ENCODE measurements at regions not wholly inside any gene's neighbourhood (a gene's known extent, or its start where the extent isn't known, plus 50 kb on each side); places are given as distances from the start of the nearest gene placed in this dataset.

- H3K9me3 Mint-ChIP-seq, result peaks cover 1% of the 10 kb centered on the region
- H3K27ac Mint-ChIP-seq, result no peak overlapping the region
- DNase-seq, result no peak
- H3K36me3 Mint-ChIP-seq, result no peaks in the 10 kb centered on the region
- no peak overlapping the region for H3K4me3 Mint-ChIP-seq
- H3K4me1 Mint-ChIP-seq, result peaks cover 3% of the 10 kb centered on the region
- H3K27me3 Mint-ChIP-seq, result peaks cover 10% of the 10 kb centered on the region
Measured at GRCh38 chr15:66615846-66616245, 50.0 kb upstream of the LCTL start.

DNA sequence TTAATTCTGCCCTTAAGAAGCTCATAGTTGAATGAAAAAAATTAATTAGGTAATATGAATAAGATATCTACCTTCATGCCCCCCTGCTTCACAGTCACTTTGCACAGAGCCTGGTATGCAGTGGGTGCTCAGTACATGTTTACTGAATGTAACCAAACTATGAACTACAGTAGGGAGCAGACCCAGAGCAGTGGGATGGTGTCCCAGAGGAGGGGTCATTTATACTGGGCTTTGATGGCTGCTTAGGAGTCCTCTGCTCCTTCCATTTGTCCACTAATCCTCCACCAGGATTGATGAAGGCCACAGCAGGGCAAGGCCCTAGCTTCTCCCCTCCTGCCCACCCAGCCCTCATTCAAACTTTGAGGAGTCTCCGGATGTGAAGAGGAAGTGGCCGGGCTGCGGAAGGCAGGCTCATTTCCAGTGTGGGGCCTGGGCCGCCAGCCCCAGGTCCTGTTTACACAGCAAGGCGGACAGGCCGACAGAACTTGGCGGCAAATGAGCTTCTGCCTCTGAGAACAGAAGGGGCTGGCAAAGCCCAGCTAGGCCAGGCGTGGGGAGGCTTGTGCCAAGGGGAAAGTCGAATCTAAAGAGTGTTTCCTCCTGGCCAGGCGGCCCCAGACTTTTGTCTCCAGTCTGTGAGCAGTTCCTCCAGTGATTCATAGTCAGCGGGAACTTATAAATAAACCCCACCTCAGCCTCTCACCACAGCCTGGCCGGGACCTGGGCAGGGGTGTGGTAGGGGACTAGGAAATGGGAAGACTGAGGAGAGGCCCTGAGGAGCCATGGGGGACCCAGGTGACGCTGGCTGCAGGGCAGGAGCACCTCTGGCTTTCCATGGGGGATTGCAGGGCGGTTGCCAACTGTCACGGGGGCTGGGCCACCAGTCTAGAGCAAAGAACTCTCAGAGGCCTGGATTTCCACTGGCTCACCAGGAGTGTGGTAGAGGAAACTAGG lies 51.6 kb upstream of the LCTL start:
- Mint-ChIP-seq H3K27ac (peak overlapping the region; percentile 12), H3K4me3 (no peak overlapping the region), H3K36me3 (no peaks in the 10 kb centered on the region), H3K27me3 (peaks cover 20% of the 10 kb centered on the region), H3K9me3 (peaks cover 1% of the 10 kb centered on the region), H3K4me1 (peaks cover 3% of the 10 kb centered on the region)
- DNase-seq, result no peak

DNA sequence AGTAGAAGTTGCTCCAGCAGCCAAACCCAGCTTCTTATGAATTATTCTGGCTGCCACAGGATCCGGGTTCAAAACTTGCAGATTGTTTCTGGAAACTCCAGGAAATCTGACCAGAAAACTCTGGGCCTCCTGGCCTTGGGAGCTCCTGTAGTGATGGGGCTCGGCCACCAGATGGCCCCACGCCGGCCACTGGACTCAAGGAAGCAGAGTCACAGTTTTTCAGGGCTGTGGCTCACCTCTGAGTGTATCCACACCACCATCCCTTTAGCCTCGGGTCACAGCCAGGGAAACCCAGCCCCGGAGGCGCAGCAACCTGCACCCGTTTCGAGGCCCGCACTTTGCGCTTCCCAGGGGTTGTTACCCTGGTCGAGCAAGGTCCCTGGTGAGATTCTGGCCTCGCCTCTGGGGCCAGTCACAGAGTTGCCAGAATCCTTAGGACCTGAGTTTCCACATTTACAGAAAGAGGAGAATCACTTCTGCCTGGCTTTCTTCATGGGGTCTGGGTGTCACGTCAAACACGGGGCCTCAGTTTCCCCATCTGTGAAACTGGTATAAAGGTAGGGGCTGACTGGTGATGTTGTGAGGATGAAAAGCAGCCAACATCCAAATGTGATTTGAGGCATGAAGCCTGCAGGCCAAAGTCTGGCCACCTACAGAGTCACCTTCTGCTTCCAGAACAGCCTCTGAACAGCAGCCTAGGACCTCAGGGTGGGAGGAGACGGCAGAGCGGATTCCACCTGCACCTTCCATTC lies 53.5 kb upstream of the LCTL start:
- H3K27me3 Mint-ChIP-seq, result peaks cover 35% of the 10 kb centered on the region
- no peaks in the 10 kb centered on the region for H3K36me3 Mint-ChIP-seq
- no peaks in the 10 kb centered on the region for H3K4me1 Mint-ChIP-seq

GRCh38 chr15:66620341-66620740 lies 54.5 kb upstream of the LCTL start:
- Mint-ChIP-seq H3K27me3 (peaks cover 35% of the 10 kb centered on the region), H3K4me3 (no peak overlapping the region), H3K36me3 (no peaks in the 10 kb centered on the region), H3K4me1 (no peaks in the 10 kb centered on the region), H3K27ac (no peak overlapping the region), H3K9me3 (no peaks in the 10 kb centered on the region)
- no peak for DNase-seq

More for the DNA sequence above, 53.5 kb upstream of the LCTL start:
- peak; percentile 54 for DNase-seq
- Mint-ChIP-seq H3K4me3 (no peak overlapping the region), H3K9me3 (no peaks in the 10 kb centered on the region), H3K27ac (no peak overlapping the region)

GRCh38 chr15:66620744-66621344 lies 55.0 kb upstream of the LCTL start:
- H3K36me3 Mint-ChIP-seq, result no peaks in the 10 kb centered on the region
- no peak overlapping the region for H3K27ac Mint-ChIP-seq
- H3K4me1 Mint-ChIP-seq, result no peaks in the 10 kb centered on the region
- H3K27me3 Mint-ChIP-seq, result peaks cover 35% of the 10 kb centered on the region
- no peak overlapping the region for H3K4me3 Mint-ChIP-seq
- H3K9me3 Mint-ChIP-seq, result no peaks in the 10 kb centered on the region
- no peak for DNase-seq

- no peaks in the 10 kb centered on the region for H3K4me1 Mint-ChIP-seq
- peaks cover 35% of the 10 kb centered on the region for H3K27me3 Mint-ChIP-seq
- H3K27ac Mint-ChIP-seq, result no peak overlapping the region
- H3K9me3 Mint-ChIP-seq, result no peaks in the 10 kb centered on the region
- H3K4me3 Mint-ChIP-seq, result no peak overlapping the region
- H3K36me3 Mint-ChIP-seq, result no peaks in the 10 kb centered on the region
- DNase-seq, result no peak
Measured at GRCh38 chr15:66621491-66622467, 56.0 kb upstream of the LCTL start.

DNA sequence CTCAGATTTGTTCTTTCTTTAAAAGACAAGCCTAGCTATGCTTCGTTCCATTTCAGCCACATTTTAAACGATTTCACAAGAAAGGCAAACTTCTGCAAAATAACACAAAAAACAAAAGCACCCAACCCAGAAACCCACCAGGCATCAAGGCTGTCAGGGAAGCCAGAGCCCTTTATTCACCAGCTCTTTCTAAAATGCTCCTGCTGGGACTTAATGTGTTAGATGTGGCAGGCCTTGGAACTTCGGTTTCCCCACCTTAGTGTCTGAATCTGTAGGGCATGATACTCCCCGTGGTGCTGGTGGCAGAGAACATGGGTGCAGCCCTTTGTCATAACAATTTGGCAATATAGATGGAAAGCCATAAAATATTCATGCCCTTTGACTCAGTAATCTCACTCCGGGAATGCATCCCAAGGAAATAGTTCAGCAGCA lies 56.8 kb upstream of the LCTL start:
- H3K4me1 Mint-ChIP-seq, result no peaks in the 10 kb centered on the region
- H3K27ac Mint-ChIP-seq, result no peak overlapping the region
- peaks cover 35% of the 10 kb centered on the region for H3K27me3 Mint-ChIP-seq
- no peak for DNase-seq
- no peaks in the 10 kb centered on the region for H3K9me3 Mint-ChIP-seq
- H3K36me3 Mint-ChIP-seq, result no peaks in the 10 kb centered on the region
- no peak overlapping the region for H3K4me3 Mint-ChIP-seq

DNA sequence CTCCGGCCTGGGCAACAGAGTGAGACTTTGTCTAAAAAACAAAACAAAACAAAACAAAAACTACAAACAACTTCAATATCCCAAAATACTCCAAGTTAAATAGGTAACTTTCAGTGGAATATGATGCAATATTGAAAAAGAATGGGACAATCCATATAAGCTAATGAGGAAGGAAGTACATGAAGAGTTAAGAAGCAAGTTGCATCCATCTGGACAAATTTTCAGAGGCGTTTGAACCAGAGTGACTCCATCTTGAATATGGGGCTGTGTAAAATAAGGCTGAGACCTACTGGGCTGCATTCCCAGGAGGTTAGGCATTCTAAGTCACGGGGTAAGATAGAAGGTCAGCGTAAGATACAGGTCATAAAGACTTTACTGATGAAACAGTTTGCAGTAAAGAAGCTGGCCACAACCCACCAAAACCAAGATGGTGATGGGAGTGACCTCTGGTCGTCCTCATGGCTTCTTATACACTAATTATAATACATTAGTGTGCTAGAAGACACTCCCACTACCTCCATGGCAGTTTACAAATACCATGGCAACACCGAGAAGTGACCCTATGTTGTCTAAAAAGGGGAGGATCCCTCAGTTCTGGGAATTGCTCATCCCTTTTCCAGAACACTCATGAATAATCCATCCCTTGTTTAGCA lies 58.1 kb upstream of the LCTL start:
- H3K27me3 Mint-ChIP-seq, result peaks cover 35% of the 10 kb centered on the region
- no peak overlapping the region for H3K27ac Mint-ChIP-seq
- no peaks in the 10 kb centered on the region for H3K36me3 Mint-ChIP-seq
- no peaks in the 10 kb centered on the region for H3K9me3 Mint-ChIP-seq
- H3K4me3 Mint-ChIP-seq, result no peak overlapping the region
- no peak for DNase-seq
- H3K4me1 Mint-ChIP-seq, result no peaks in the 10 kb centered on the region

DNA sequence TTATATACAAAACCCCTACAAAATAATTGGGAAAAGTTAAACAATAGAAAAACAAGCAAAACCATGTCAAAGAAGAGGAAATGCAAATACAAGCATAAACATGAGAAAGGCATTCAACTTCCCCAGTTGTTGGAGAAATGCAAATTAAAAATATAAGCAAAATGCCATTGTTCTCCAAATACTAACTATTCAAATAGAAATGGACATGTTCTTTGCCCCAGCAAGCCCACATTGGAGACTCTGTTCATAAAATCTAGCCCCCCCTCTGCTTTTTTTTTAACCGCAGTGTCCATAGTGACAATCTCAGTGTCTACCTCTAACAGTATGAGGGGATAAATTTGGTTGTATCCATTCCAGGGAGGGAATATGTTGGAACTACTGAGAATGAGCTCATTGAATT lies 59.7 kb upstream of the LCTL start:
- H3K36me3 Mint-ChIP-seq, result no peaks in the 10 kb centered on the region
- no peak overlapping the region for H3K27ac Mint-ChIP-seq
- H3K4me1 Mint-ChIP-seq, result no peaks in the 10 kb centered on the region
- no peak overlapping the region for H3K4me3 Mint-ChIP-seq
- no peak for DNase-seq
- peaks cover 28% of the 10 kb centered on the region for H3K27me3 Mint-ChIP-seq
- no peaks in the 10 kb centered on the region for H3K9me3 Mint-ChIP-seq

DNA sequence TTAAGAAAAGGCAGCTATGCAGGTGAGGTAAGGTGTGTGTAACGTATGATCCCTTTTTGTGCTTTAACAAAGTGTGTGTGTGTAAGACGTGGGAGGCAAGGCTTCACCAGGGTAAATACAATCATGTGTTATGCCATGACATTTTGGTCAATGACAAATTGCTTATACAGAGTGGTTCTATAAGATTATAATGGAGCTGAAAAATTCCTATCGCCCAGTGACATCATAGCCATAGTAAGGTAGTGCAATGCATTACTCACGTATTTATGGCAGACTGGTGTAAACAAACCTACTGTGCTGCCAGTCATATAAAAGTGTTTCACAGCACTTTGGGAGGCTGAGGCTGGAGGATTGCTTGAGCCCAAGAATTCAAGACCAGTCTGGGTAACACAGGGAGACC lies 60.2 kb upstream of the LCTL start:
- Mint-ChIP-seq H3K27me3 (peaks cover 24% of the 10 kb centered on the region), H3K36me3 (no peaks in the 10 kb centered on the region), H3K4me3 (no peak overlapping the region), H3K9me3 (no peaks in the 10 kb centered on the region), H3K27ac (no peak overlapping the region), H3K4me1 (no peaks in the 10 kb centered on the region)
- no peak for DNase-seq

GRCh38 chr15:66628976-66629723 lies 63.4 kb upstream of the LCTL start:
- Mint-ChIP-seq H3K27me3 (no peaks in the 10 kb centered on the region), H3K36me3 (no peaks in the 10 kb centered on the region), H3K4me3 (no peak overlapping the region), H3K9me3 (no peaks in the 10 kb centered on the region), H3K4me1 (no peaks in the 10 kb centered on the region), H3K27ac (no peak overlapping the region)
- no peak for DNase-seq

- H3K27ac Mint-ChIP-seq, result no peak overlapping the region
- no peaks in the 10 kb centered on the region for H3K27me3 Mint-ChIP-seq
- no peaks in the 10 kb centered on the region for H3K9me3 Mint-ChIP-seq
- H3K4me3 Mint-ChIP-seq, result no peak overlapping the region
- no peak for DNase-seq
- no peaks in the 10 kb centered on the region for H3K4me1 Mint-ChIP-seq
- no peaks in the 10 kb centered on the region for H3K36me3 Mint-ChIP-seq
Measured at GRCh38 chr15:66629817-66630576, 64.2 kb upstream of the LCTL start.

DNA sequence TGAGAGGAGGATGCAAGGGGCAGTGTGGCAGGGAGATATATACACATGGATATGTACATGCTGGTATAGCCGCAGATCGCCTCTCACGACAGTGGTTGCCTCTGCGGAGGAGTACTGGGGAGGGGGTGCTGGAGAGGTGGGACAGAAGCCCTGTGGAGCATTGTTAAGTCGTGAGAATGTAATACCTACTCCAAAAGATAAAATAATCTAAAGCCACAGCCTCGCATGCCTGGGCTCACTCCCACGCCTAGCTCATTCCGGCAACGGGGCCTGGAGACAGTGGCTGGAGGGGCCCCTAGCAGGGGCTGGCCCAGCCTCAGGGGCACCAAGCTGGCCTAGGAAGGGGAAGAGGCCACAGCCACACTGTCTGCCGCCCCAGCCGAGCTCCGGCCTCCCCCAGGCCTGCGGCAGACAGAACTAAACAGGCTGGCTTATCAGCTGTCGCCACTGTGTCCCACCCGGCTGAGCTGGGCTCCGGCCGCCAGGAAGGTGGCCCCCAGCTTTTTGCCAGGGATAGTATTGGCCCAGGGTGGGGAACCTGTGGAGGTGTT lies 65.1 kb upstream of the LCTL start:
- H3K4me1 Mint-ChIP-seq, result no peaks in the 10 kb centered on the region
- no peak for DNase-seq
- H3K27me3 Mint-ChIP-seq, result no peaks in the 10 kb centered on the region
- no peak overlapping the region for H3K27ac Mint-ChIP-seq
- H3K36me3 Mint-ChIP-seq, result no peaks in the 10 kb centered on the region
- H3K4me3 Mint-ChIP-seq, result no peak overlapping the region
- no peaks in the 10 kb centered on the region for H3K9me3 Mint-ChIP-seq
